ENCODE measurements at regions not wholly inside any gene's neighbourhood (a gene's known extent, or its start where the extent isn't known, plus 50 kb on each side); places are given as distances from the start of the nearest gene placed in this dataset.

DNA sequence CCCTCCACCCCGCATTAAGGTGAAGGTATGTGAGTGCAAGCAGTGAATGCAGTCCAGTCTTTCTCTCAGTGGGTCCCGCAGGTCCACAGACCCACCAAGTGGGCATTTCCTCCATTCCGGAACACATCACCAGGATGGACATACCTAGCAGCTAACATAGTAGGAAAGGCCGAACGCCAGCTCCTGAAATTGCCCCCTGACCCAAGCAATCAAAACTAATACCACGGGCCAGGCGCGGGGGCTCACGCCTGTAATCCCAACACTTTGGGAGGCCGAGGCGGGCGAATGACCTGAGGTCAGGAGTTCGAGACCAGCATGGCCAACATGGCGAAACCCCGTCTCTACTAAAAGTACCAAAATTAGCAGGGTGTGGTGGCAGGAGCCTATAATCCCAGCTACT is 71.7 kb upstream of the VSTM2B start:
- Histone ChIP-seq H3K9ac (ENCODE audit: low read length in 3 of 3) (no peak overlapping the region), H3K27ac (ENCODE audit: low read depth in 2 of 2, low read length in 2 of 2) (no peak overlapping the region), H3K36me3 (ENCODE audit: control insufficient read depth in 2 of 3, insufficient read depth in 3 of 3, low read length in 3 of 3) (no peaks in the 10 kb centered on the region), H3K9me3 (ENCODE audit: control insufficient read depth in 2 of 3, insufficient read depth in 1 of 3, low read length in 3 of 3) (peaks cover 0 to 3% (median 2%) of the 10 kb centered on the region in 3 donors), H3K4me1 (ENCODE audit: control insufficient read depth in 2 of 3, insufficient read depth in 2 of 3, low read depth in 1 of 3, low read length in 3 of 3) (no peaks in the 10 kb centered on the region), H3K27me3 (ENCODE audit: control insufficient read depth, insufficient read depth, low read length) (no peaks in the 10 kb centered on the region), H3K4me3 (ENCODE audit: low read length in 3 of 3) (no peak overlapping the region)
- no peak for DNase-seq
- intact Hi-C loops (cut with DNase I), result no loop called here
- TF ChIP-seq, protein P1, sequence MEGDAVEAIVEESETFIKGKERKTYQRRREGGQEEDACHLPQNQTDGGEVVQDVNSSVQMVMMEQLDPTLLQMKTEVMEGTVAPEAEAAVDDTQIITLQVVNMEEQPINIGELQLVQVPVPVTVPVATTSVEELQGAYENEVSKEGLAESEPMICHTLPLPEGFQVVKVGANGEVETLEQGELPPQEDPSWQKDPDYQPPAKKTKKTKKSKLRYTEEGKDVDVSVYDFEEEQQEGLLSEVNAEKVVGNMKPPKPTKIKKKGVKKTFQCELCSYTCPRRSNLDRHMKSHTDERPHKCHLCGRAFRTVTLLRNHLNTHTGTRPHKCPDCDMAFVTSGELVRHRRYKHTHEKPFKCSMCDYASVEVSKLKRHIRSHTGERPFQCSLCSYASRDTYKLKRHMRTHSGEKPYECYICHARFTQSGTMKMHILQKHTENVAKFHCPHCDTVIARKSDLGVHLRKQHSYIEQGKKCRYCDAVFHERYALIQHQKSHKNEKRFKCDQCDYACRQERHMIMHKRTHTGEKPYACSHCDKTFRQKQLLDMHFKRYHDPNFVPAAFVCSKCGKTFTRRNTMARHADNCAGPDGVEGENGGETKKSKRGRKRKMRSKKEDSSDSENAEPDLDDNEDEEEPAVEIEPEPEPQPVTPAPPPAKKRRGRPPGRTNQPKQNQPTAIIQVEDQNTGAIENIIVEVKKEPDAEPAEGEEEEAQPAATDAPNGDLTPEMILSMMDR (IDR thresholded peaks at IDR 0.05; ENCODE audit: borderline replicate concordance, extremely low read depth, insufficient read depth), result no peak
- FAIRE-seq, result no peak

DNA sequence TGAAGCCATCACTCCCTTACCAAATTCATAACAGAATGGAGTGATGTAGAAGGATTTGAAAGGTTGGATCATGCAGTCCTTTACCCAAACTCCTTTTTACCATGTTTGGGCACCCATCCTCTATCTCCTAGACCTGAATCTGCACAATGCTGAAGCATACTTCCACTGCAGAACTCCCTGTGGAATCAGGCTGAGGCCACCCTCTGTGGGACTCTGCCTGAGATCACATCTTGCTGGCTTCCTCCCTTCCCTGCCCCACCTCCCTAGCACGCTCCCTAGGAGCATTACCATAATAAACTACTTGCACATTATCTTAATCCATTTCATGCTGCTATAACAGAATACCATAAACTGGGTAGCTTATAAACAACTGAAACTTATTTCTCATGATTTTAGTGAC is 68.4 kb upstream of the VSTM2B start:
- no peak for FAIRE-seq
- no peak for DNase-seq
- intact Hi-C loops (cut with DNase I), result no loop called here

DNA sequence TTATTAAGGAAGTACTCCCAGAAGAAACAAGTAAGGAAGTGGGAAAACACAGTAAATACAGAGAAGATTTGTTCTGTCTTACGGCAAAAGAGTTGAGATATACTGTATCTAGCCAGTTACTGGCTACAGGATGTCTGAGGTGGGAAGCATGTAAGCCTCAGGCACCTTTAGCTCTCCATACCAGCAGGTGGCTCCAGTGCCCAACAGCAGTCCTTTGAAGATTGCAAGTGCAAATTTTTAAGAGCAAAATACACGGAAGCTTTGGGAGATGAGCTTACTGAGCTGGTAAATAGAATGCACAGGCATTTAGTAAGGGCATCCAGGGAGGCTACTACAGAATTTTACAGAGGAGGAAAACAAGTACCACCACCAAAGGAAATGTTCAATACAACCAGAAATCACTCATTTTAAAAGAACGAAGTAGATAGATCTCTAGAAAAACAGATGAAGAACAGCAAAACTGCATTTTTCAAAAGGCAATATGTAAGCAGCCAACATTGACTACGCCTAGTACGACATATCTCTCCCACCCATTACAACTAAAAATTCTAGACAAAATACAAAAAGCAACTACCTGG is 57.9 kb upstream of the VSTM2B start:
- Histone ChIP-seq H3K4me1 (ENCODE audit: control insufficient read depth in 2 of 3, insufficient read depth in 2 of 3, low read depth in 1 of 3, low read length in 3 of 3) (no peaks in the 10 kb centered on the region), H3K9ac (ENCODE audit: low read length in 3 of 3) (no peak overlapping the region), H3K27me3 (ENCODE audit: control insufficient read depth, insufficient read depth, low read length) (no peaks in the 10 kb centered on the region), H3K9me3 (ENCODE audit: control insufficient read depth in 2 of 3, insufficient read depth in 1 of 3, low read length in 3 of 3) (peaks cover 0 to 3% (median 0%) of the 10 kb centered on the region in 3 donors), H3K36me3 (ENCODE audit: control insufficient read depth in 2 of 3, insufficient read depth in 3 of 3, low read length in 3 of 3) (no peaks in the 10 kb centered on the region), H3K27ac (ENCODE audit: low read depth in 2 of 2, low read length in 2 of 2) (no peak overlapping the region), H3K4me3 (ENCODE audit: low read length in 3 of 3) (no peak overlapping the region)
- intact Hi-C loops (cut with DNase I), result no loop called here
- TF ChIP-seq, protein P1 (IDR thresholded peaks at IDR 0.05; ENCODE audit: borderline replicate concordance, extremely low read depth, insufficient read depth), result peak; percentile 7
- FAIRE-seq (no peak), DNase-seq (peak in 2 of 5 donors; percentile 31 to 32)

More for the DNA sequence above, 68.4 kb upstream of the VSTM2B start:
- Histone ChIP-seq H3K9me3 (ENCODE audit: control insufficient read depth in 2 of 3, insufficient read depth in 1 of 3, low read length in 3 of 3) (peaks cover 0 to 3% (median 2%) of the 10 kb centered on the region in 3 donors), H3K4me1 (ENCODE audit: control insufficient read depth in 2 of 3, insufficient read depth in 2 of 3, low read depth in 1 of 3, low read length in 3 of 3) (no peaks in the 10 kb centered on the region), H3K4me3 (ENCODE audit: low read length in 3 of 3) (no peak overlapping the region), H3K27ac (ENCODE audit: low read depth in 2 of 2, low read length in 2 of 2) (no peak overlapping the region), H3K9ac (ENCODE audit: low read length in 3 of 3) (no peak overlapping the region), H3K36me3 (ENCODE audit: control insufficient read depth in 2 of 3, insufficient read depth in 3 of 3, low read length in 3 of 3) (no peaks in the 10 kb centered on the region), H3K27me3 (ENCODE audit: control insufficient read depth, insufficient read depth, low read length) (no peaks in the 10 kb centered on the region)
- TF ChIP-seq, protein P1 (IDR thresholded peaks at IDR 0.05; ENCODE audit: borderline replicate concordance, extremely low read depth, insufficient read depth), result no peak

DNA sequence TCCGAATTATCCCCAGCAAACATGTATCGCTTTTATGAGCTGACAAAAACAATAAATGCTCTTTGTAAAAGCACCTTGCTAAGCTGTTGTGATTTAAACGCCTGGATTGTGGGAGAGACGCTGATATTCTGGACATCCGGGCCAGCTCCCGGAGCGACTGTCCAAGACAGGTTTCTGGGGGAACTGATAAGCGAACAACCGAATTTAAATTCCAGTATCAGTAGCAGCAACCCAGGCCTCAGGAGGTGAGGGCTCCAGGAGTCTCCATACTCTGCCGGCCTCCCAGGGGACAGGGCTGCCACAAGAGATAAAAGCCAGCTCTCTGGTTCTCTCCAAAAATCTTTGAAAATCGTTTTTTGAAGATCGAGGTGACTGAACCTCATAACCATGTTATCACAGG is 50.3 kb upstream of the VSTM2B start:
- TF ChIP-seq, protein P1 (IDR thresholded peaks at IDR 0.05; ENCODE audit: borderline replicate concordance, extremely low read depth, insufficient read depth), result no peak
- DNase-seq (no peak), FAIRE-seq (no peak)
- no peaks in the 10 kb centered on the region for H3K9me3 ChIP-seq (ENCODE audit: control insufficient read depth in 2 of 3, insufficient read depth in 1 of 3, low read length in 3 of 3)
- no peak overlapping the region for H3K9ac ChIP-seq (ENCODE audit: low read length in 3 of 3)
- H3K36me3 ChIP-seq (ENCODE audit: control insufficient read depth in 2 of 3, insufficient read depth in 3 of 3, low read length in 3 of 3), result no peaks in the 10 kb centered on the region
- no peaks in the 10 kb centered on the region for H3K4me1 ChIP-seq (ENCODE audit: control insufficient read depth in 2 of 3, insufficient read depth in 2 of 3, low read depth in 1 of 3, low read length in 3 of 3)
- H3K27me3 ChIP-seq (ENCODE audit: control insufficient read depth, insufficient read depth, low read length), result no peaks in the 10 kb centered on the region
- no peak overlapping the region for H3K4me3 ChIP-seq (ENCODE audit: low read length in 3 of 3)
- intact Hi-C loops (cut with DNase I), result no loop called here
- H3K27ac ChIP-seq (ENCODE audit: low read depth in 2 of 2, low read length in 2 of 2), result no peak overlapping the region
